Activated naive CD4-positive, alpha-beta T cell treated with anti-CD3 and anti-CD28 coated beads for 36 hours (primary cell): ENCODE measurements at regions not wholly inside any gene's neighbourhood (a gene's known extent, or its start where the extent isn't known, plus 50 kb on each side); places are given as distances from the start of the nearest gene placed in this dataset.
"Not testable (repeated sequence)": the region's sequence is repeated elsewhere in the genome, so short reads cannot be mapped to it uniquely, and the experiment has no call there.

ENCODE experiments used
- CTCF ChIA-PET: fragments of 350-600 bp; sonication (Branson Sonifier 250); formaldehyde crosslinking; loops from one replicate; lab custom pipeline; 2021; ENCODE audit warnings: antibody characterized with exemption; lab: Charles Lee
- DNase-seq: peaks from one replicate; pipeline ENCODE4 v3.0.0-alpha.2; 2020
- H3K27ac Mint-ChIP-seq: one replicate; pipeline ENCODE4 v1.8.0; 2021; ENCODE audit warnings: mild to moderate bottlenecking, mixed read lengths
- H3K27me3 Mint-ChIP-seq: one replicate; pipeline ENCODE4 v1.8.0; 2021; ENCODE audit warnings: low read depth, mixed read lengths
- H3K36me3 Mint-ChIP-seq: one replicate; pipeline ENCODE4 v1.8.0; 2021; ENCODE audit warnings: low read depth, mixed read lengths
- H3K4me1 Mint-ChIP-seq: one replicate; pipeline ENCODE4 v1.8.0; 2021; ENCODE audit warnings: low read depth, mixed read lengths
- H3K4me3 Mint-ChIP-seq: one replicate; pipeline ENCODE4 v1.8.0; 2021; ENCODE audit warnings: mild to moderate bottlenecking, moderate library complexity, mixed read lengths
- H3K9me3 Mint-ChIP-seq: one replicate; pipeline ENCODE4 v1.8.0; 2021; ENCODE audit warnings: mixed read lengths
- intact Hi-C: fragments of 100-400 bp; cut with micrococcal nuclease; formaldehyde crosslinking; loops from one replicate; pipeline ENCODE4 v1.15.1; 2023

GRCh38 chr12:104906695-104907094, 51.4 kb downstream of the SLC41A2 start:
- CTCF ChIA-PET, result no interaction called here
- Mint-ChIP-seq H3K4me1 (no peaks in the 10 kb centered on the region), H3K9me3 (no peaks in the 10 kb centered on the region), H3K27ac (no peak overlapping the region), H3K36me3 (no peaks in the 10 kb centered on the region), H3K27me3 (no peaks in the 10 kb centered on the region), H3K4me3 (no peak overlapping the region)
- intact Hi-C loops, result no loop called here
- no peak for DNase-seq

DNA sequence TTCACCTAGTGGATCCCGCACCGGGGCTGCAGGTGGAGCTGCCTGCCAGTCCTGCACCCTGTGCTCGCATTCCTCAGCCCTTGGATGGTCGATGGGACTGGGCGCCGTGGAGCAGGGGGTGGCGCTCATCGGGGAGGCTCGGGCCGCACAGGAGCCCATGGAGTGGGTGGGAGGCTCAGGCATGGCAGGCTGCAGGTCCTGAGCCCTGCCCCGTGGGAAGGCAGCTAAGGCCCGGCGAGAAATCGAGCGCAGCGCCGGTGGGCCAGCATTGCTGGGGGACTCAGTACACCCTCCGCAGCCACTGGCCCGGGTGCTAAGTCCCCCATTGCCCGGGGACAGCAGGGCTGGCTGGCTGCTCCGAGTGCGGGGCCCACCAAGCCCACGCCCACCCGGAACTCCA, 52.6 kb downstream of the SLC41A2 start:
- H3K4me1 Mint-ChIP-seq, H3K4me3 Mint-ChIP-seq, DNase-seq, intact Hi-C loops, H3K27me3 Mint-ChIP-seq, H3K9me3 Mint-ChIP-seq, H3K27ac Mint-ChIP-seq, CTCF ChIA-PET, H3K36me3 Mint-ChIP-seq: not testable (repeated sequence)

GRCh38 chr12:104903648-104904423, 54.3 kb downstream of the SLC41A2 start:
- intact Hi-C loops, result no loop called here
- H3K36me3 Mint-ChIP-seq, result no peaks in the 10 kb centered on the region
- no peaks in the 10 kb centered on the region for H3K27me3 Mint-ChIP-seq
- H3K4me3 Mint-ChIP-seq, result no peak overlapping the region
- H3K27ac Mint-ChIP-seq, result no peak overlapping the region
- CTCF ChIA-PET, result no interaction called here
- DNase-seq, result no peak
- H3K4me1 Mint-ChIP-seq, result peaks cover 4% of the 10 kb centered on the region
- no peaks in the 10 kb centered on the region for H3K9me3 Mint-ChIP-seq

DNA sequence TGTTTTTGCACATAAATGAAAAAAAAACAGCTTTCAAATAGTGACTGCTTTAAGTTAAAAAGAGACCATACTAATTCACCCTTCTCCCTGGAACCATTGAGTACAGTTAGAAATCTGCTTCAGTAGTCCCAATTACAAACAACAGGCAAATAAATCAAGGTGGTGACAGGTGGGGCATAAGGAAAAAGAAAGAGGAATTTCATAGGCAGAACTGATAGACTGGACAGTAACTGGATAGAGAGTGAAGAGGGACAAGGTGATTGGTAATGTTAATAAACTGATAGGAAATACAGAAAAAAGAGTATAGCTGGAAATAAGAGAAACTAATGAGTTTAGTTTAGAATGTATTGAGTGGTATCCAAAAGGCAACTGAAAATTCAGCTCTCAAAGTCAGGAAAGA, 56.0 kb downstream of the SLC41A2 start:
- Mint-ChIP-seq H3K27ac (no peak overlapping the region), H3K9me3 (peaks cover 2% of the 10 kb centered on the region), H3K36me3 (no peaks in the 10 kb centered on the region), H3K27me3 (no peaks in the 10 kb centered on the region), H3K4me3 (no peak overlapping the region), H3K4me1 (peaks cover 4% of the 10 kb centered on the region)
- CTCF ChIA-PET, result no interaction called here
- DNase-seq, result no peak
- intact Hi-C loops, result no loop called here

- Mint-ChIP-seq H3K9me3 (peaks cover 2% of the 10 kb centered on the region), H3K27me3 (peaks cover 4% of the 10 kb centered on the region), H3K36me3 (no peaks in the 10 kb centered on the region), H3K27ac (no peak overlapping the region), H3K4me1 (peaks cover 4% of the 10 kb centered on the region), H3K4me3 (no peak overlapping the region)
- DNase-seq, result no peak
- CTCF ChIA-PET, result no interaction called here
- intact Hi-C loops, result no loop called here
These were observed 61.4 kb downstream of the SLC41A2 start for GRCh38 chr12:104896710-104897109.

DNA sequence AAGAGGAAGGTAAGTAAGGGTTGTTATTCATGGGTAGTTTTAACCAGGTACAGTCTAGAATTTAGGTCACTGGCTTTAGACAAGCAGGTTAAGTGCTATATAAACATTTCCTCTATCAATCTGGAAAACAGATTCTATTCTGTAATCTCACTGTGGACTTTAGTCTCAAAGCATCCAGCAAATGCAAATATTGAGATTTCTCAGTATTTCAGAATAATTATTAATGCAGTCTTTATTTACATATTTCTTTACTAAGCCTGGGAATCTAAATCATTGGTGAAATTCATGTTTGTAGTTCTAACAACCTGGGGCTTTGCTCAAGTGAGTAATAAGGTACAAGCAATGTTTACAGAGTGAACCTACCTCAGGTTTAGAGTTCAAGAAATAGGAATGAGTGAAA, 61.9 kb downstream of the SLC41A2 start:
- Mint-ChIP-seq H3K36me3 (no peaks in the 10 kb centered on the region), H3K27me3 (peaks cover 4% of the 10 kb centered on the region), H3K9me3 (peaks cover 2% of the 10 kb centered on the region), H3K27ac (no peak overlapping the region), H3K4me1 (peaks cover 4% of the 10 kb centered on the region), H3K4me3 (no peak overlapping the region)
- no peak for DNase-seq
- intact Hi-C loops, result no loop called here
- CTCF ChIA-PET, result no interaction called here

- intact Hi-C loops, result no loop called here
- no peak for DNase-seq
- Mint-ChIP-seq H3K27me3 (peaks cover 4% of the 10 kb centered on the region), H3K4me3 (no peak overlapping the region), H3K27ac (no peak overlapping the region), H3K4me1 (peaks cover 12% of the 10 kb centered on the region), H3K36me3 (no peaks in the 10 kb centered on the region), H3K9me3 (peaks cover 2% of the 10 kb centered on the region)
- CTCF ChIA-PET, result interaction anchor here (1.1 kb wide), 1 partner anchor 514 kb away, joined by 5 read pairs; no protein-coding TSS in a partner anchor
These were observed 62.7 kb downstream of the SLC41A2 start for GRCh38 chr12:104895415-104895814.

- Mint-ChIP-seq H3K27ac (peak overlapping the region; percentile 68), H3K9me3 (no peaks in the 10 kb centered on the region), H3K4me3 (no peak overlapping the region), H3K36me3 (no peaks in the 10 kb centered on the region), H3K4me1 (peaks cover 13% of the 10 kb centered on the region), H3K27me3 (peaks cover 6% of the 10 kb centered on the region)
- CTCF ChIA-PET, result no interaction called here
- intact Hi-C loops, result loop anchor here (1.0 to 5.0 kb wide), 2 partner anchors 40 to 97 kb away; partner anchors contain the start of gene NOPCHAP1
- DNase-seq, result peak; percentile 10
These were observed 67.5 kb downstream of the SLC41A2 start for GRCh38 chr12:104890476-104891096.

DNA sequence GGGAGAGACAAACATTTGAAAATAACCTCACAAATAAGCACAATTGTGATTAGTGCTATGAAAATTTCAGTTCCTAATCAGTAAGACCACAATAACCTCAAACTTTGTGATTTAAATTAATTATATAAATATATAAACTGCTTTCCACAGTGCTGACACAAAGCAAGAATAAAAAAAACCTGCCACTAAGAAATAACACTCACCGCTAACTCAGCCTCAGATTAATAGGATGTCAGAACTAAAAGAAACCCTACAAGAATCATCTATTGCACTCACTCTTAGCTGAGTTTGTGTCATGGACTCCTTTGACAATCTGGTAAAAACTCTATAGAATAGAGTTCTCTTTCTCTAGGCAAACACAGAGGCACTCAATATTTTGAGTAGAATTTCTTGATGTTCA, 68.4 kb downstream of the SLC41A2 start:
- CTCF ChIA-PET, result no interaction called here
- Mint-ChIP-seq H3K36me3 (no peaks in the 10 kb centered on the region), H3K9me3 (no peaks in the 10 kb centered on the region), H3K27me3 (peaks cover 6% of the 10 kb centered on the region), H3K4me1 (peaks cover 13% of the 10 kb centered on the region), H3K27ac (no peak overlapping the region), H3K4me3 (no peak overlapping the region)
- intact Hi-C loops, result loop anchor here (1.0 to 5.0 kb wide), 2 partner anchors 41 to 98 kb away; partner anchors contain the start of gene NOPCHAP1
- DNase-seq, result no peak

DNA sequence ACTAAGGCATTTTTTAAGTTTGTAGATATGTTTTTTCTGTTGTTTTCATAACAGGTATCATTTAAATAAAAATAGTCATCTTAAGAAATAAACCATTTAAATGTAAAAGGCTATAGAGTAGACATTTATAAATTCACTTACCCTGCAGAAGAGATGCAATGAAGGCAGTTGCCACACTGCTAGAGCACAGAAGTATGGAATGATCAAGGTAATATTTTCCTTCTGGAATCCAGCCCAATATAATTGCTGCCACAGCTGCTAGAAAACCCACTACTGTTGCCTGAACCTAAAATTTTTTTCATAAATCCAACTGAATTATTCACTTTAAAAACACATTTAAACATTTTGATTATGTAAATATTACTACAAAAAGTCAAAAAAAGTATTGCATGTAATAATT, 69.2 kb downstream of the SLC41A2 start:
- no peak overlapping the region for H3K27ac Mint-ChIP-seq
- H3K36me3 Mint-ChIP-seq, result no peaks in the 10 kb centered on the region
- H3K27me3 Mint-ChIP-seq, result peaks cover 6% of the 10 kb centered on the region
- H3K4me3 Mint-ChIP-seq, result no peak overlapping the region
- CTCF ChIA-PET, result no interaction called here
- no peaks in the 10 kb centered on the region for H3K9me3 Mint-ChIP-seq
- intact Hi-C loops, result no loop called here
- H3K4me1 Mint-ChIP-seq, result peaks cover 13% of the 10 kb centered on the region
- no peak for DNase-seq

DNA sequence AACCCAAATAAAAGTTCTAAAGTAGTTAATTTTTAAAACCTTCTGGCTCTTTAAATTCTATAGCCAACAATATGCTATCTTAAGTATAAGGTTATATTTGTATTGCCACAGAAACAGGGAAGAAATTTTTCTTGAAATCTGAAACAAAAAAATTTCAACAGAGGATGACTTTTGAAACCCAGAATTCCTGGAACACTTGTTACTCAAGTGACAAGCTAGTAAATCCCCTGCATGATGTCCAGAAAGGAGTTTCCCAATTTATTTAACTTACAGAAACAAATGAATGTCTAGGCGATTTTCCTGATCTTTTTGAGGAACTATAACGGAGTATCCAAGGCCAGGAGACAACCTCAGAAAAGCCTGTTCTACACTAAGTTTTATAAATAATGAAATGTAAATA, 69.6 kb downstream of the SLC41A2 start:
- no peak overlapping the region for H3K27ac Mint-ChIP-seq
- CTCF ChIA-PET, result no interaction called here
- H3K36me3 Mint-ChIP-seq, result no peaks in the 10 kb centered on the region
- no peak for DNase-seq
- H3K4me1 Mint-ChIP-seq, result peaks cover 13% of the 10 kb centered on the region
- H3K9me3 Mint-ChIP-seq, result no peaks in the 10 kb centered on the region
- no peak overlapping the region for H3K4me3 Mint-ChIP-seq
- intact Hi-C loops, result no loop called here
- H3K27me3 Mint-ChIP-seq, result peaks cover 6% of the 10 kb centered on the region

DNA sequence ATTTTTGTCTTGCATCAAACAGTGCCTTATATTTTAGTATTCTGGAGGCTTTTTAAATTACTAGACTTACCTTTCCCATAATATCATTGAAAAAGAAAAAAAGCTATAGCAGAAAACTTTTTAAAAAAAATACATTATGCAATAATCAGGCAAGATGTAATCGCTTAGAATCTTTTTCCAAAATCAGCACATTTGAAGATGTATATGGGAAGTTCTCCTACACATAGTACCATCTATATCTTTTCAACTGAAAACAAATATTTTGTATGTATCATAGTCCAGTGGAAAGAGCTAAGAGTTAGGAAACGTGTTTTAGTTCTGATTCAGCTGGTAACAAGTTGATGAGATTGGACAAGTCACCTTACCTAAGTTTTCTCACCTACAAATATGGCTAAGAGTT, 70.6 kb downstream of the SLC41A2 start:
- no peaks in the 10 kb centered on the region for H3K36me3 Mint-ChIP-seq
- CTCF ChIA-PET, result interaction anchor here (2.1 kb wide), 1 partner anchor 506 kb away, joined by 9 read pairs; no protein-coding TSS in a partner anchor
- no peaks in the 10 kb centered on the region for H3K9me3 Mint-ChIP-seq
- peaks cover 13% of the 10 kb centered on the region for H3K4me1 Mint-ChIP-seq
- peaks cover 8% of the 10 kb centered on the region for H3K27me3 Mint-ChIP-seq
- intact Hi-C loops, result no loop called here
- H3K27ac Mint-ChIP-seq, result no peak overlapping the region
- no peak overlapping the region for H3K4me3 Mint-ChIP-seq
- no peak for DNase-seq
